IPS-NIHi7 (cell line): ENCODE measurements at regions not wholly inside any gene's neighbourhood (a gene's known extent, or its start where the extent isn't known, plus 50 kb on each side); places are given as distances from the start of the nearest gene placed in this dataset.
"Not testable (repeated sequence)": the region's sequence is repeated elsewhere in the genome, so short reads cannot be mapped to it uniquely, and the experiment has no call there.

Source experiments
- DNase-seq: peaks from one replicate; pipeline ENCODE4 v3.0.0; 2012; ENCODE audit warnings: mixed read lengths; ENCODE audit errors: extremely low spot score

DNA sequence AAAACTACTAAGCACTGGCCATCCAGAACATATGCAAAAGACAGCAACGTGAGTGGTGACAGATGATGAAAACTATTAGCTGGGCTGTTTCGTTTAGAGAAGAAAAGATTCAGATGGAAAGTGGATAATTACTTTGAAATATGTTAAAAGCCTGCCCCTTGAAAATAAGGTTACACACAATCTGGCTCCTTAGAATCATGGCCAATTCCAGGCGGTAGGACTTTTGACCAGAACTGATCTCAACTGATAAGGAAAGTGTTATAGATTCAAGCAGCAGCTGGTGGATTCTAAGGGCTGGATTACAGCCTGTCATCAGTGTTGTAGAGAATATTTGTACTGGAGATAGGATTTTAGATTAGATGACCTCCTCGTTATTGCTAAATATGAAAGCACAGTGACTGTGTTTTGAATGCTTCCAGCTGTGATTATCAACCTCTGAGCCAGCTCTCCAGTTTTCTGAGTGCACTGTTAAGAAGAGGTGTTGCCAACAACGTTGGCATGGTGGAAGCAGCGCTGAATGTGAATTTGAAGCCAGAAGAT lies 75.1 kb downstream of the KBTBD2 start:
- not testable (repeated sequence) for DNase-seq

DNA sequence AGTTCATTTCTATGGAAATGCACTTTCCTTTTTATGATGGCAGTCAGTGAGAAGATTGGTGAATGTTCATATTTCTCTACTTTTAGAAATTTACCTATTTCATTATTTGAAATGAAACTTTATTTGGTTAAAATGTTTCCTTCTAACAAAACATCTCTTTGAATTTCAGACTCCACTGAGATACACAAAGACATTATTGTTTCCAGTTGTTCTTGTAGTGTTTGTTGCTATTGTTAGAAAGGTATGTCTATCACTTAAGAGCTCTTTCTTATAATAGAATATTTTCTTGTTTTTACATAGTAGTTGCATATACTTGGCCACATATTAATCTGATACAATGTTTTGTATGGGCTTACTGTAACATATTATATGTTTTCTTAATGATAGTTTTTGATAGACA lies 76.8 kb downstream of the KBTBD2 start:
- DNase-seq, result not testable (repeated sequence)

DNA sequence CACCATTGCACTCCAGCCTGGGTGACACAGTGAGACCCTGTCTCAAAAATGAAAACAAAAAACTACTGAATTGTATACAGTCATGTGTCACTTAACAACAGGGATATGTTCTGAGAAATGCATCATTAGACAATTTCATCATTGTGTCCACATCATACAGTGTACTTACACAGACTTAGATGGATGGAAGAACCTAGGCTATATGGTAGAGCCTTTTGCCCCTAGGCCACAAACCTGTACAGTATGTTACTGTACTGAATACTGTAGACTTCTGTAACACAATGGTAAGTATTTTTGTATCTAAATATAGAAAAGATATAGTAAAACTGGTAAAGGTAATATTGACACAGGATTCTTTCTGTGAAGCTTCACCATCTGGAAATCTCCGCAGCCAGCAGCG lies 81.7 kb downstream of the KBTBD2 start:
- DNase-seq, result no peak

GRCh38 chr7:32809347-32809746 lies 82.2 kb downstream of the KBTBD2 start:
- no peak for DNase-seq

GRCh38 chr7:32803406-32804141 lies 88.0 kb downstream of the KBTBD2 start:
- DNase-seq, result no peak

DNA sequence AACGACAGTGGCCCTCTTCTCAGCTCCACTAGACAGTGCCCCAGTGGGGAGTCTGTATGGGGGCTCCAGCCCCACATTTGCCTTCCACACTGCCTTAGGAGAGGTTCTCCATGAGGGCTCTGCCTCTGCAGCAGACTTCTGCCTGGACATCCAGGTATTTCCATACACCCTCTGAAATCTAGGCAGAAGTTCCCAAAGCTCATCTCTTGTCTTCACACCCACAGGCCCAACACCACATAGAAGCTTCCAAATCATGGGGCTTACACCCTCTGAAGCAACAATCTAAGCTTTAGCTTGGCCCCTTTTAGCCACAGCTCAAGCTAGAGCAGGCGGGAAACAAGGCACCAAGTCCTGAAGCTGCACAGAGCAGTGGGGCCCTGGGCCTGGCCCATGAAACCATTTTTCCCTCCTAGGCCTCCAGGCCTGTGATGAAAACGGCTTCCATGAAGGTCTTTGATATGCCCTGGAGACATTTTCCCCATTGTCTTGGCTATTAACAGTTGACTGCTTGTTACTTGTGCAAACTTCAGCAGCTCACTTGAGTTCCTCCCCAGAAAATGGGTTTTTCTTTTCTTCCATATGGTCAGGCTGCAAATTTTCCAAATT lies 89.2 kb downstream of the KBTBD2 start:
- no peak for DNase-seq

DNA sequence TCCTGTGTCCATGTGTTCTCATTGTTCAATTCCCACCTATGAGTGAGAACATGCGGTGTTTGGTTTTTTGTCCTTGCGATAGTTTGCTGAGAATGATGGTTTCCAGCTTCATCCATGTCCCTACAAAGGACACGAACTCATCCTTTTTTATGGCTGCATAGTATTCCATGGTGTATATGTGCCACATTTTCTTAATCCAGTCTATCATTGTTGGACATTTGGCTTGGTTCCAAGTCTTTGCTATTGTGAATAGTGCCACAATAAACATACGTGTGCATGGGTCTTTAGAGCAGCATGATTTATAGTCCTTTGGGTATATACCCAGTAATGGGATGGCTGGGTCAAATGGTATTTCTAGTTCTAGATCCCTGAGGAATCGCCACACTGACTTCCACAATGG lies 98.5 kb downstream of the KBTBD2 start:
- DNase-seq, result not testable (repeated sequence)

- not testable (repeated sequence) for DNase-seq
These were observed 100.7 kb downstream of the KBTBD2 start for GRCh38 chr7:32790766-32791430.

- not testable (repeated sequence) for DNase-seq
These were observed 102.3 kb downstream of the KBTBD2 start for GRCh38 chr7:32789266-32789665.

DNA sequence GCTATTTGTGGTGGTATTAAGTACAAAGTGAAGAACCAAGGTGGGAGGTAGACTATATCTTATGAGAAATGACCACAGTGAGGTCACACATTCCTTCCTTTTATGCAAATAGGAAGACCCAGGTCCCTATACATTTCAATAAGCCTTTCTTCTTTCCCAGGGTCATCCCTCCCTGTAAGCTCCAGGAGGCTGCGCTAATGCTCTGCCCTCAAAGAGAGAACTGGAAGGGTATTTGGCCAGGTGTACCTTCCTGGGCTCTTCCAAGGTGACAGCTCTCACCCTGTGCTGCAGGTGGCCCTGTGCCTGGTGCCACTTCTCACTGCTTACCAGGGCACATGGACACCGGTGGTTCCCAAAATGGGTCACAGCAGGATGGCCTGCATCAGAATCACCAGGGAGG lies 103.4 kb downstream of the KBTBD2 start:
- not testable (repeated sequence) for DNase-seq

GRCh38 chr7:32785365-32785944 lies 106.1 kb downstream of the KBTBD2 start:
- not testable (repeated sequence) for DNase-seq

GRCh38 chr7:32779895-32780294 lies 111.7 kb downstream of the KBTBD2 start:
- not testable (repeated sequence) for DNase-seq

GRCh38 chr7:32779167-32779566 lies 112.4 kb downstream of the KBTBD2 start:
- no peak for DNase-seq

- not testable (repeated sequence) for DNase-seq
These were observed 114.4 kb downstream of the KBTBD2 start for GRCh38 chr7:32777041-32777666.

DNA sequence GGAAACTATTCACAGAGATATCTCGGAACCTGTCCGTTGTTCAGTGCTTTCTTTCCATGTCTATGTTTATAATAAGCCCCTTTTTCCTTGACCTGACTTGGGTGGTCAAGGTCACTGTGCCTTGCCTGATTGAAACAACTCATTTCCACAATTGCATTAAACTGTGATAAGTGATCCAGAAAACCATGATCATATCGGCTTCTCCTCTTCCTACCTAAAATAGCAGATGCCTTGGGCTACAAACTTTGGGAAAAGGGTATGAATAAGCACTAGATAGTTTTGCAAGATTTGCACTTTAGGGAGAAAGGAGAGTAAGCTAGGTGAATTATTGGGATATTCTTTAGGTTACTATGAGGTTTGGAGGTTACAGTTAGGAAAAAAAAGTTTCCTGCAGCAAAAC lies 115.2 kb downstream of the KBTBD2 start:
- not testable (repeated sequence) for DNase-seq

DNA sequence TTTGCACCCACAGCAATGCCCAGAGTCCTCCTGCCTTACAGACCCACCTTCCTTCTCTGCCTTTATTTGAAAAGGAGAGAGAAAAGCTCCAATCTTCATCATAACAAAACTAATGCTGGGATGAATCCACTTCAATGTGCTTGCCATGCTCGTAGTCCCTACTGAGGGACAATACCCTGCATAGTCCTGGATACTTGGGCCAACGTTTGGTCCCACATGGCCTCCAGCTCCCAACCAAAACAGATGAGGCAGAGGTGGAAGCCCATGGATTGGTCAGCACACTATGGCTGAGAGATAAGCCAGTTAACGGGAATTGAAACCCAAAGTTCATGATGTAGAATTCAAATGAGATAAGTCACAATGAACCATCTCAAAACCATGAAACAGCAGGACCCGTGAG lies 115.8 kb downstream of the KBTBD2 start:
- DNase-seq, result not testable (repeated sequence)

DNA sequence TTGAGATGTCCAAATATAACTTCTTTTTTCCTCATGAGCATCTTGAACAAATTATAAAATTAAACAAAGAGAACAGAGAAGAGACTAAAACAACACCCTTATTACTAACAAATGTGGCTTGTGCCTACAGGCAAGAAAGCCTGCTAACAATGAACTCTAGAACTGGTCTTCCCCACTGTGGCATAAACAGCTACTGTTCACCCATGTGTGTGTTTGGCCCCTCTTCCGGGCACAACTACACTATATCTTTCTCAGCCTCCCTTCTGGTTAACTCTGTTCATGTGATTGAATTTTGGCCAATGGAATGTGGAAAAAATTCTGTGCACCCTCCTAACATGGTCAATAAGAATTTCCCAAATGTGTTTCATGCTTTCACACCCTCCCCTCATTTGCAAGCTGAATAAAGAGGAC lies 117.0 kb downstream of the KBTBD2 start:
- no peak for DNase-seq

DNA sequence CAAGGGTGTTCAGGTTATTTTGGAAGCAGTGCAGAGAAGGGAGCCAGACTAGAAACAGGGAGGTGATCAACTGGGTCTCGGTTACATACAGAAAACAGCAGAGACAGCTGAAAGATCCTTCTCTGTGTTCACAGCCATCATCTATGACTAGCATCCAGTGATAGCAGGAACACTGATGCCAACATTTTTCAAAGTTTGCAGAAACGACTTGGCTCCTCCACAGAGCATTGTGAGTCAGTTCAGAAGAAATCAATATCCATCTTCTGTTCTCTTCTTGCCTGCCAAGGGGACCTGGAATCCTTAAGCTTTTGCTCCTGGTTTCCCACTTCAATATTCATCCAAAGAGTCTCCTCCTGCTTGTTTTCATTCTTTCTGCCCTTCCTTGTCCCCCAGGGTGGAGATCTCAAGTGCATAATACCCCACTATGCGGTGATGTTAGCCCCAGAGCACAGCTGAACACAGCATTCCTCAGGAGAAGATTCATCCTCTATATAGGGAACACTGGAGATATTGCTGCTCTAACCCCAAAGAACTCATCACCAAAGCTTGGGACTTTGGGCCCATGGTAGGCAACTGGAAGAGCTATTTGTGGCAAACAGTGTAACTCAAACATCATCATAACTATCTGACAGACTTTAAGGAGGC lies 122.6 kb downstream of the KBTBD2 start:
- DNase-seq, result not testable (repeated sequence)

GRCh38 chr7:32768338-32768737 lies 123.2 kb downstream of the KBTBD2 start:
- DNase-seq, result not testable (repeated sequence)

DNA sequence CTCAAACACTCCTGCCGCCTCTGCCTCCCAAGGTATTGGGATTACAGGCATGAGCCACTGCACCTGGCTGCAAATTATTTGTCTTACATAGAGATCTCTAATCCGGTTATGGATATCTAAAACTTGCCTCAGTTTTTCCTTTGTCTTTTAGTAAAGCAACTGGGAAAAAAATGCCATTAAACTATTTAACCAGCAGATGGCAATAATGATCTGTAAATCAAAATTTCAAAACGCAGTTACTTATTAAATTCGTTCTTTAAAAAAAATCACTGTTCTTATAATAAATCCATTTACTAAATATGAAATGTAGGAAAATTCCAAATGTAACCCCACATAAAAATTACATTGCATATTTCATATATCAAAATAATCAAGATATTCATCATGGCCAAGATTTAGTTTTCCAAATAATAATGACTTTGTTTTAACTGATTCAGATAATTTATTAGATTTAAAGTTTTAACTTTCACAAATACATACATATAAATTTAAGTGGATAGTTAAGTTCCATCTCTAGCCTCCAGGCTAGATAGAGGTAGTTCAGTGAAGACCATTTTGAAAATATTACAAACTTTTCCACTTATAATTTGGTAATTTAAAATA lies 125.8 kb downstream of the KBTBD2 start:
- DNase-seq, result not testable (repeated sequence)

GRCh38 chr7:32765185-32765584 lies 126.4 kb downstream of the KBTBD2 start:
- DNase-seq, result no peak
